ENCODE measurements at regions not wholly inside any gene's neighbourhood (a gene's known extent, or its start where the extent isn't known, plus 50 kb on each side); places are given as distances from the start of the nearest gene placed in this dataset.

DNA sequence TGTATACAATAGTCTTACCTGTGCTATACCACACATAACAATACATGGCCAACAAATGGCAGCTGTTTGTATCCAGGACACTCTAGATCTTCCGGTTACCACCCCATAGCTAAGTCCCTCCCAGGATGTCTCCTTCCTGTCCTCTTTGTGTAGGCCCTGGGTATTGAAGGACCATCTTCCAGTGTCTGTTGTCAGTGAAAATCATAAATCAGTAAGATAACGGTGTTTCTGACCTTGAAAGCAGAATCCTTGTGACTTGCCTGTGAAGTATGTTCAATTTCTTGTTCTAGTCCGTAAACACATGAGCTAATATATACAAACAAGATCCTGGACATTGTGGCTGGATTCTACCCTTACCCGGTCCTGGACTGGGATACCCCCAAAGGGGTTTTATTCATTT, 462.8 kb downstream of the NTRK3 start:
- RAD21 ChIA-PET (ENCODE audit: low non-redundant PET in 1 of 2, low total read pairs in 2 of 2, uncharacterized antibody in 2 of 2, unreplicated experiment in 2 of 2), result no interaction called here
- Histone ChIP-seq H3K9me2 (ENCODE audit: insufficient read depth) (no peaks in the 10 kb centered on the region), H2AFZ (ENCODE audit: low read depth, low read length, poor library complexity, severe bottlenecking) (no peak overlapping the region), H3K9me3 (ENCODE audit: control insufficient read depth in 1 of 2, insufficient read depth in 1 of 2, low read depth in 1 of 2, low read length in 2 of 2) (peaks cover 7 to 19% of the 10 kb centered on the region in 2 experiments; a peak in 2 of 4 replicates), H3K4me2 (ENCODE audit: low read length) (no peak overlapping the region), H3K36me3 (ENCODE audit: control insufficient read depth in 1 of 2, insufficient read depth in 2 of 2, low read length in 2 of 2) (no peaks in the 10 kb centered on the region), H3K27me3 (ENCODE audit: insufficient read depth, low read length) (no peaks in the 10 kb centered on the region), H3K79me2 (ENCODE audit: insufficient read depth, low read length) (no peaks in the 10 kb centered on the region), H4K20me1 (ENCODE audit: insufficient read depth) (no peaks in the 10 kb centered on the region), H3K4me1 (ENCODE audit: control insufficient read depth in 1 of 2, insufficient read depth in 2 of 2, low read length in 2 of 2) (no peaks in the 10 kb centered on the region), H3K4me3 (replicated peaks in 1 of 2; ENCODE audit: low read depth in 1 of 2, low read length in 2 of 2) (no peak overlapping the region), H3K9ac (ENCODE audit: low read length) (no peak overlapping the region), H3K27ac (ENCODE audit: low read depth, low read length) (no peak overlapping the region)
- POLR2A ChIA-PET, result no interaction called here
- DNase-seq (ENCODE audit: low read depth, low spot score), result no peak
- CTCF ChIA-PET, result no interaction called here
- ATAC-seq, result no peak
- TF ChIP-seq, protein P1, sequence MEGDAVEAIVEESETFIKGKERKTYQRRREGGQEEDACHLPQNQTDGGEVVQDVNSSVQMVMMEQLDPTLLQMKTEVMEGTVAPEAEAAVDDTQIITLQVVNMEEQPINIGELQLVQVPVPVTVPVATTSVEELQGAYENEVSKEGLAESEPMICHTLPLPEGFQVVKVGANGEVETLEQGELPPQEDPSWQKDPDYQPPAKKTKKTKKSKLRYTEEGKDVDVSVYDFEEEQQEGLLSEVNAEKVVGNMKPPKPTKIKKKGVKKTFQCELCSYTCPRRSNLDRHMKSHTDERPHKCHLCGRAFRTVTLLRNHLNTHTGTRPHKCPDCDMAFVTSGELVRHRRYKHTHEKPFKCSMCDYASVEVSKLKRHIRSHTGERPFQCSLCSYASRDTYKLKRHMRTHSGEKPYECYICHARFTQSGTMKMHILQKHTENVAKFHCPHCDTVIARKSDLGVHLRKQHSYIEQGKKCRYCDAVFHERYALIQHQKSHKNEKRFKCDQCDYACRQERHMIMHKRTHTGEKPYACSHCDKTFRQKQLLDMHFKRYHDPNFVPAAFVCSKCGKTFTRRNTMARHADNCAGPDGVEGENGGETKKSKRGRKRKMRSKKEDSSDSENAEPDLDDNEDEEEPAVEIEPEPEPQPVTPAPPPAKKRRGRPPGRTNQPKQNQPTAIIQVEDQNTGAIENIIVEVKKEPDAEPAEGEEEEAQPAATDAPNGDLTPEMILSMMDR (IDR thresholded peaks at IDR 0.05 in 2 of 3, conservative IDR thresholded peaks at IDR 0.05 in 1 of 3; ENCODE audit: borderline replicate concordance in 1 of 3, insufficient read depth in 1 of 3, low read depth in 2 of 3, low read length in 2 of 3), result no peak
- TF ChIP-seq EGR1 (IDR thresholded peaks at IDR 0.05; ENCODE audit: low read depth) (no peak), ZNF274 (IDR thresholded peaks at IDR 0.05; ENCODE audit: low read depth, low read length) (no peak), SIN3A (IDR thresholded peaks at IDR 0.05; ENCODE audit: low read depth) (no peak)
- intact Hi-C loops (cut with micrococcal nuclease), result no loop called here
- no TSS peak for BruUV-seq (replicated peaks)

DNA sequence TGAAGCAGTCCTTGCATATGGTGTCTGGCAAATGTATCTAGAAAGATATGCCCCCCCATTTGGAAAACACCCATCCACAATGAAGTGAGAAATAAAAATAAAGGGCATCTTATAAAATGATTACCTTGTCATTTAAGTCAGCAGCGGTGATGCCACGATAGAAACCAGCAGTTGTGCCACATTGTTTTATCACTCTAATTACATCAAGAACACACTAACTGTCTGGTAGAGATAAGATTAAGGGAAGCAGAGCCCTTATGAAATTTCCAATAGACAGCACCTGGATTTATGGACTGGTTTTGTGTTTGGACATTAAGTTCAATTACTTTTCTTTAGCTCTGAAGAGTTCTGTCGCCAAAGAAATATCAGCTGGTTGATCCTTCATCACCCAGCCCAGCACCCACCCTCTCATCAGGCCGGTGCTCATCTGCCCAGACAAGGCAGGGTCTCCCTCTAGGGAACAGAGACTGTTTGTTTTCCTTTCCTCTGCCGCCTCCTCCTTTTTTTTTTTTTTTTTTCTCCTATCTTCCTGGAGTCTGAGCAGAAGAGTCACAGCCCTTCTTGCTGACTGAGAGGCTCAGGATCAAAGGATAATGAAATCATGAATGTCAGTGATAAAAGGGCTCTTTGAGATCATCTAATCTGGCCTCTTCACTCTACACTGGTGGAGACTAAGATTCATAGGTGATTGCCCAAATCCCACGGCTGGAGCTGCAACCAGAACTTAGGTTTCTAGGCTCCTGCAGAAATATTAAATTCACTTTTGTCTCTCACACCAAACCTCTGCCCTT, 464.1 kb downstream of the NTRK3 start:
- BruUV-seq (replicated peaks), result no TSS peak
- intact Hi-C loops (cut with micrococcal nuclease), result no loop called here
- H3K9ac ChIP-seq (ENCODE audit: low read length), result no peak overlapping the region
- TF ChIP-seq, protein P1 (IDR thresholded peaks at IDR 0.05 in 2 of 3, conservative IDR thresholded peaks at IDR 0.05 in 1 of 3; ENCODE audit: borderline replicate concordance in 1 of 3, insufficient read depth in 1 of 3, low read depth in 2 of 3, low read length in 2 of 3), result no peak
- TF ChIP-seq POLR2AphosphoS5 (IDR thresholded peaks at IDR 0.05; ENCODE audit: low read depth, low read length) (no peak), FOSL1 (IDR thresholded peaks at IDR 0.05; ENCODE audit: low read depth) (no peak), YY1 (IDR thresholded peaks at IDR 0.05; ENCODE audit: extremely low read depth, insufficient replicate concordance, low read depth, low read length) (no peak), CBX3 (IDR thresholded peaks at IDR 0.05; ENCODE audit: low read depth) (no peak), EZH2phosphoT487 (IDR thresholded peaks at IDR 0.05; ENCODE audit: borderline replicate concordance) (no peak), SRF (IDR thresholded peaks at IDR 0.05; ENCODE audit: low read depth) (no peak)
- TF ChIP-seq, protein P2, sequence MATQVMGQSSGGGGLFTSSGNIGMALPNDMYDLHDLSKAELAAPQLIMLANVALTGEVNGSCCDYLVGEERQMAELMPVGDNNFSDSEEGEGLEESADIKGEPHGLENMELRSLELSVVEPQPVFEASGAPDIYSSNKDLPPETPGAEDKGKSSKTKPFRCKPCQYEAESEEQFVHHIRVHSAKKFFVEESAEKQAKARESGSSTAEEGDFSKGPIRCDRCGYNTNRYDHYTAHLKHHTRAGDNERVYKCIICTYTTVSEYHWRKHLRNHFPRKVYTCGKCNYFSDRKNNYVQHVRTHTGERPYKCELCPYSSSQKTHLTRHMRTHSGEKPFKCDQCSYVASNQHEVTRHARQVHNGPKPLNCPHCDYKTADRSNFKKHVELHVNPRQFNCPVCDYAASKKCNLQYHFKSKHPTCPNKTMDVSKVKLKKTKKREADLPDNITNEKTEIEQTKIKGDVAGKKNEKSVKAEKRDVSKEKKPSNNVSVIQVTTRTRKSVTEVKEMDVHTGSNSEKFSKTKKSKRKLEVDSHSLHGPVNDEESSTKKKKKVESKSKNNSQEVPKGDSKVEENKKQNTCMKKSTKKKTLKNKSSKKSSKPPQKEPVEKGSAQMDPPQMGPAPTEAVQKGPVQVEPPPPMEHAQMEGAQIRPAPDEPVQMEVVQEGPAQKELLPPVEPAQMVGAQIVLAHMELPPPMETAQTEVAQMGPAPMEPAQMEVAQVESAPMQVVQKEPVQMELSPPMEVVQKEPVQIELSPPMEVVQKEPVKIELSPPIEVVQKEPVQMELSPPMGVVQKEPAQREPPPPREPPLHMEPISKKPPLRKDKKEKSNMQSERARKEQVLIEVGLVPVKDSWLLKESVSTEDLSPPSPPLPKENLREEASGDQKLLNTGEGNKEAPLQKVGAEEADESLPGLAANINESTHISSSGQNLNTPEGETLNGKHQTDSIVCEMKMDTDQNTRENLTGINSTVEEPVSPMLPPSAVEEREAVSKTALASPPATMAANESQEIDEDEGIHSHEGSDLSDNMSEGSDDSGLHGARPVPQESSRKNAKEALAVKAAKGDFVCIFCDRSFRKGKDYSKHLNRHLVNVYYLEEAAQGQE (IDR thresholded peaks at IDR 0.05; ENCODE audit: low read depth), result no peak

More for the DNA sequence above, 464.1 kb downstream of the NTRK3 start:
- ChIA-PET POLR2A (no interaction called here), CTCF (no interaction called here), RAD21 (ENCODE audit: low non-redundant PET in 1 of 2, low total read pairs in 2 of 2, uncharacterized antibody in 2 of 2, unreplicated experiment in 2 of 2) (no interaction called here)
- Histone ChIP-seq H3K9me3 (ENCODE audit: control insufficient read depth in 1 of 2, insufficient read depth in 1 of 2, low read depth in 1 of 2, low read length in 2 of 2) (peaks cover 7 to 15% of the 10 kb centered on the region in 2 experiments; a peak in 2 of 4 replicates), H2AFZ (ENCODE audit: low read depth, low read length, poor library complexity, severe bottlenecking) (no peak overlapping the region), H3K4me2 (ENCODE audit: low read length) (no peak overlapping the region), H3K27ac (ENCODE audit: low read depth, low read length) (no peak overlapping the region), H3K27me3 (ENCODE audit: insufficient read depth, low read length) (no peaks in the 10 kb centered on the region), H4K20me1 (ENCODE audit: insufficient read depth) (no peaks in the 10 kb centered on the region), H3K9me2 (ENCODE audit: insufficient read depth) (no peaks in the 10 kb centered on the region), H3K4me3 (replicated peaks in 1 of 2; ENCODE audit: low read depth in 1 of 2, low read length in 2 of 2) (no peak overlapping the region), H3K36me3 (ENCODE audit: control insufficient read depth in 1 of 2, insufficient read depth in 2 of 2, low read length in 2 of 2) (no peaks in the 10 kb centered on the region; a peak in 1 of 4 replicates), H3K4me1 (ENCODE audit: control insufficient read depth in 1 of 2, insufficient read depth in 2 of 2, low read length in 2 of 2) (no peaks in the 10 kb centered on the region), H3K79me2 (ENCODE audit: insufficient read depth, low read length) (no peaks in the 10 kb centered on the region)
- DNase-seq (ENCODE audit: low read depth, low spot score), result no peak
- no peak for ATAC-seq
